K562 (cell line): ENCODE measurements at regions not wholly inside any gene's neighbourhood (a gene's known extent, or its start where the extent isn't known, plus 50 kb on each side); places are given as distances from the start of the nearest gene placed in this dataset.

Experiments used
- ATAC-seq: fragments of 200-7000 bp; cut with Tn5 transposase; 3 replicates; pipeline ENCODE4 v1.9.1; 2020; ENCODE audit warnings: moderate library complexity
- BruUV-seq: library from RNA; stranded (reverse); fragments of 400-500 nt; replicated peaks from 2 replicates; lab custom pipeline; 2021; lab: Mats Ljungman, UMichigan
- CTCF ChIA-PET: fragments of 300-600 bp; formaldehyde crosslinking; extraction: SDS; loops from one replicate; lab custom pipeline; 2021; ENCODE audit warnings: low intra/inter-chr PET ratio; lab: Yijun Ruan, JAX
- POLR2A ChIA-PET: fragments of 300-600, 350-650 bp; sonication (Branson Sonifier 250); formaldehyde crosslinking; extraction: SDS; loops from one replicate; lab custom pipeline; 2021; ENCODE audit warnings: antibody characterized with exemption, inconsistent platforms; lab: Yijun Ruan, JAX
- DNase-seq, 4 experiments: peaks; one replicate each; pipeline versions ENCODE4 v3.0.0 to v3.0.0-alpha.2; 2011 to 2018; ENCODE audit warnings: low spot score in 3 of 4, mixed read lengths in 3 of 4; ENCODE audit errors: extremely low read depth in 1 of 4
- FAIRE-seq: peaks from 2 replicates; lab custom pipeline; 2011; peaks lifted over from hg19 to GRCh38; lab: Jason Lieb, UNC
- H2AFZ ChIP-seq: 2 replicates; pipeline ENCODE4 v1.6.0; 2011; ENCODE audit warnings: low read depth, low read length, control low read depth, inconsistent platforms
- H3K27ac ChIP-seq: fragments of 200-600 bp; 3 replicates; pipeline ENCODE4 v1.8.0; 2011; ENCODE audit warnings: low read depth, mild to moderate bottlenecking, control low read depth, inconsistent platforms, low read length, moderate library complexity, mixed read lengths; ENCODE audit errors: extremely low read depth
- H3K27me3 ChIP-seq, 2 experiments: fragments of 300-600 bp in 1 of 2; 2 replicates in 1 of 2; 3 replicates in 1 of 2; pipeline versions ENCODE4 v1.6.0 to v1.8.0; 2011; ENCODE audit warnings: inconsistent platforms in 2 of 2, low read length in 2 of 2, mild to moderate bottlenecking in 1 of 2, mixed read lengths in 1 of 2, moderate library complexity in 1 of 2; ENCODE audit not compliant: control insufficient read depth in 2 of 2, insufficient read depth in 2 of 2
- H3K36me3 ChIP-seq: fragments of 300-600 bp; 3 replicates; pipeline ENCODE4 v1.8.0; 2011; ENCODE audit warnings: mild to moderate bottlenecking, low read length, inconsistent platforms; ENCODE audit not compliant: control insufficient read depth, insufficient read depth
- H3K4me1 ChIP-seq, 2 experiments: fragments of 200-600 bp in 1 of 2; replicated peaks in 1 of 2; 2 replicates in 1 of 2; 3 replicates in 1 of 2; pipeline versions ENCODE4 v1.5.1 to v1.8.0; 2011; ENCODE audit warnings: inconsistent platforms in 2 of 2, low read length in 2 of 2, mild to moderate bottlenecking in 1 of 2, mixed read lengths in 1 of 2, moderate library complexity in 1 of 2; ENCODE audit not compliant: control insufficient read depth in 2 of 2, insufficient read depth in 2 of 2
- H3K4me2 ChIP-seq: 2 replicates; pipeline ENCODE4 v1.6.1; 2011; ENCODE audit warnings: low read length, control low read depth, inconsistent platforms, mixed read lengths; ENCODE audit not compliant: insufficient read depth
- H3K4me3 ChIP-seq: fragments of 200-600 bp; sonication (generic), shearing (Covaris generic); 2 replicates; pipeline ENCODE4 v1.5.1; 2016; ENCODE audit warnings: control low read depth, inconsistent platforms
- H3K79me2 ChIP-seq: fragments of 200-600 bp; 3 replicates; pipeline ENCODE4 v1.8.0; 2011; ENCODE audit warnings: low read length, inconsistent platforms; ENCODE audit not compliant: control insufficient read depth, insufficient read depth
- H3K9ac ChIP-seq, 2 experiments: 2 replicates each; pipeline versions ENCODE4 v1.6.0 to v1.6.1; 2011; ENCODE audit warnings: low read depth in 2 of 2, low read length in 2 of 2, control low read depth in 1 of 2, inconsistent platforms in 1 of 2, mild to moderate bottlenecking in 1 of 2, mixed read lengths in 1 of 2; ENCODE audit not compliant: insufficient read depth in 1 of 2
- H3K9me1 ChIP-seq: one replicate; pipeline ENCODE4 v1.6.0; 2011; ENCODE audit warnings: inconsistent platforms, mild to moderate bottlenecking, low read length, moderate library complexity; ENCODE audit not compliant: control insufficient read depth, insufficient read depth
- H3K9me3 ChIP-seq: replicated peaks from 2 replicates; pipeline ENCODE4 v1.5.1; 2011; ENCODE audit warnings: low read depth, low read length, inconsistent platforms; ENCODE audit not compliant: control insufficient read depth, insufficient read depth
- H4K20me1 ChIP-seq: replicated peaks from 2 replicates; pipeline ENCODE4 v1.6.1; 2011; ENCODE audit warnings: low read length, inconsistent platforms, mixed read lengths; ENCODE audit not compliant: control insufficient read depth, insufficient read depth
- CBFA2T2 ChIP-seq: fragments of 450-650 bp; conservative IDR thresholded peaks from 2 replicates; pipeline ENCODE4 v1.6.1; 2017; ENCODE audit warnings: mild to moderate bottlenecking
- DACH1 ChIP-seq: fragments of 450-650 bp; IDR thresholded peaks from 2 replicates; pipeline ENCODE4 v1.6.1; 2018; ENCODE audit not compliant: partially characterized antibody
- EHMT2 ChIP-seq: fragments of 450-650 bp; IDR thresholded peaks from 2 replicates; pipeline ENCODE4 v1.6.1; 2018; ENCODE audit warnings: antibody characterized with exemption
- MAFG ChIP-seq: fragments of 450-650 bp; conservative IDR thresholded peaks from 2 replicates; pipeline ENCODE4 v1.6.1; 2016; ENCODE audit warnings: missing genetic modification characterization, missing compliant biosample characterization
- PRMT5 ChIP-seq: sonication (generic); formaldehyde crosslinking; IDR thresholded peaks from 2 replicates; pipeline ENCODE4 v1.5.0; 2020; ENCODE audit warnings: missing genetic modification reagents
- PRPF4 ChIP-seq: fragments of 200-400 bp; formaldehyde crosslinking; IDR thresholded peaks from one replicate; pipeline ENCODE4 v1.6.1; 2017; ENCODE audit warnings: low read length, low read depth, mild to moderate bottlenecking; ENCODE audit not compliant: insufficient read depth, poor library complexity, severe bottlenecking
- RFX1 ChIP-seq: fragments of 450-650 bp; IDR thresholded peaks from 2 replicates; pipeline ENCODE4 v1.6.1; 2016; ENCODE audit warnings: mild to moderate bottlenecking, moderate library complexity
- SP2 ChIP-seq: IDR thresholded peaks from 2 replicates; pipeline ENCODE4 v1.6.1; 2011; ENCODE audit warnings: mild to moderate bottlenecking, low read depth, low read length, moderate library complexity; ENCODE audit not compliant: poor library complexity, severe bottlenecking; ENCODE audit errors: extremely low read depth
- ZNF354B ChIP-seq: fragments of 250-450 bp; sonication (Bioruptor Pico); IDR thresholded peaks from 2 replicates; pipeline ENCODE4 v1.4.0; 2020
- WGBS: fragments of 100-300 bp; shearing (Covaris generic); methylation state at CpG from one replicate; pipeline ENCODE4 v1.1.6; 2016; ENCODE audit warnings: low coverage, mixed read lengths; ENCODE audit not compliant: insufficient coverage; ENCODE audit errors: missing lambda C conversion rate; 5-methylcytosine and 5-hydroxymethylcytosine counted together
- in situ Hi-C: fragments of 300-500 bp; cut with MboI; formaldehyde crosslinking; loops from 4 replicates; pipeline ENCODE4 v1.15.0; 2018; ENCODE audit warnings: inconsistent platforms, mixed read lengths
- intact Hi-C: fragments of 100-400 bp; cut with micrococcal nuclease; formaldehyde crosslinking; loops from 2 replicates; pipeline ENCODE4 v1.14.2; 2022
- TF ChIP-seq, protein P1 (sequence below): fragments of 450-650 bp; IDR thresholded peaks from 2 replicates; pipeline ENCODE4 v1.6.1; 2016
- TF ChIP-seq, protein P2 (sequence below), 2 experiments: fragments of 450-650 bp in 1 of 2; sonication (generic) in 1 of 2; formaldehyde crosslinking; conservative IDR thresholded peaks; 2 replicates each; pipeline versions ENCODE4 v1.4.0 to v1.8.1; 2020 to 2022; ENCODE audit warnings: mild to moderate bottlenecking in 1 of 2, missing genetic modification reagents in 1 of 2
- TF ChIP-seq, protein P3 (sequence below): conservative IDR thresholded peaks from 2 replicates; pipeline ENCODE4 v1.6.1; 2011; ENCODE audit warnings: low read depth, mild to moderate bottlenecking, low read length; ENCODE audit not compliant: control insufficient read depth

DNA sequence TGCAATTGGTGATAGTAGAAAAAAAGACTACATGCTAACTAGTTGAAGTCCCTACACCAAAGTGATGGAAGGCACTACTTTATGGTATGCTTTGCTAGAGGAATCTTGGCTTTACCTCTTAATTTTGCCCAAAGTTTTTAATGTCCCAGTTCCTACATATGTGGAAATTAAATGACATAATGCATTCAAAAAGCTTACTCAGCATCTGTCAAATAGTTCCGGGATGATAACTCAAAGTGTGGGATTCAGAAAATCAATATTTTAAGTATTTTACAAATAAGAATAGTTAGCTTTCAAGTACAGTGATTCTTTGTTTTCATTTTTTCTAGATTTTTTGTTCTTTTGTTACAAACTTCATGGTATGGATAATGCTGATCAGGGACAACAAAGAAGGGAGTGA, 211.6 kb downstream of the PCDH20 start:
- H3K9me3 ChIP-seq: no peaks in the 10 kb centered on the region
- H2AFZ ChIP-seq: no peak overlapping the region
- no peak overlapping the region for H3K9ac ChIP-seq
- intact Hi-C loops: no loop called here
- H4K20me1 ChIP-seq: no peaks in the 10 kb centered on the region
- H3K36me3 ChIP-seq: no peaks in the 10 kb centered on the region
- H3K4me1 ChIP-seq: no peaks in the 10 kb centered on the region
- no peak for TF ChIP-seq ZNF354B (CRISPR knock-in tag)
- TF ChIP-seq EHMT2: no peak
- TF ChIP-seq MAFG (tag): no peak
- TF ChIP-seq, protein P1, sequence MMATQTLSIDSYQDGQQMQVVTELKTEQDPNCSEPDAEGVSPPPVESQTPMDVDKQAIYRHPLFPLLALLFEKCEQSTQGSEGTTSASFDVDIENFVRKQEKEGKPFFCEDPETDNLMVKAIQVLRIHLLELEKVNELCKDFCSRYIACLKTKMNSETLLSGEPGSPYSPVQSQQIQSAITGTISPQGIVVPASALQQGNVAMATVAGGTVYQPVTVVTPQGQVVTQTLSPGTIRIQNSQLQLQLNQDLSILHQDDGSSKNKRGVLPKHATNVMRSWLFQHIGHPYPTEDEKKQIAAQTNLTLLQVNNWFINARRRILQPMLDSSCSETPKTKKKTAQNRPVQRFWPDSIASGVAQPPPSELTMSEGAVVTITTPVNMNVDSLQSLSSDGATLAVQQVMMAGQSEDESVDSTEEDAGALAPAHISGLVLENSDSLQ: no peak
- TF ChIP-seq CBFA2T2: no peak
- TF ChIP-seq, protein P2, sequence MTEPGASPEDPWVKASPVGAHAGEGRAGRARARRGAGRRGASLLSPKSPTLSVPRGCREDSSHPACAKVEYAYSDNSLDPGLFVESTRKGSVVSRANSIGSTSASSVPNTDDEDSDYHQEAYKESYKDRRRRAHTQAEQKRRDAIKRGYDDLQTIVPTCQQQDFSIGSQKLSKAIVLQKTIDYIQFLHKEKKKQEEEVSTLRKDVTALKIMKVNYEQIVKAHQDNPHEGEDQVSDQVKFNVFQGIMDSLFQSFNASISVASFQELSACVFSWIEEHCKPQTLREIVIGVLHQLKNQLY (CRISPR knock-in tag; conservative IDR thresholded peaks at IDR 0.05): no peak
- no peak for TF ChIP-seq PRPF4
- TF ChIP-seq DACH1: no peak
- TF ChIP-seq RFX1: no peak
- no peak for TF ChIP-seq SP2
- TF ChIP-seq PRMT5 (CRISPR knock-in tag): no peak
- TF ChIP-seq, protein P3, sequence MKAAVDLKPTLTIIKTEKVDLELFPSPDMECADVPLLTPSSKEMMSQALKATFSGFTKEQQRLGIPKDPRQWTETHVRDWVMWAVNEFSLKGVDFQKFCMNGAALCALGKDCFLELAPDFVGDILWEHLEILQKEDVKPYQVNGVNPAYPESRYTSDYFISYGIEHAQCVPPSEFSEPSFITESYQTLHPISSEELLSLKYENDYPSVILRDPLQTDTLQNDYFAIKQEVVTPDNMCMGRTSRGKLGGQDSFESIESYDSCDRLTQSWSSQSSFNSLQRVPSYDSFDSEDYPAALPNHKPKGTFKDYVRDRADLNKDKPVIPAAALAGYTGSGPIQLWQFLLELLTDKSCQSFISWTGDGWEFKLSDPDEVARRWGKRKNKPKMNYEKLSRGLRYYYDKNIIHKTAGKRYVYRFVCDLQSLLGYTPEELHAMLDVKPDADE: no peak
- no peak overlapping the region for H3K27ac ChIP-seq
- no peak overlapping the region for H3K4me2 ChIP-seq
- H3K4me3 ChIP-seq: no peak overlapping the region
- ChIA-PET CTCF (no interaction called here), POLR2A (no interaction called here)
- in situ Hi-C loops: no loop called here
- ATAC-seq (no peak), DNase-seq (no peak), FAIRE-seq (no peak)
- WGBS: 0% methylated on average over 1 of the region's 1 CpG
- no peaks in the 10 kb centered on the region for H3K27me3 ChIP-seq
- BruUV-seq: no TSS peak
- no peaks in the 10 kb centered on the region for H3K9me1 ChIP-seq
- no peaks in the 10 kb centered on the region for H3K79me2 ChIP-seq
